Liver (tissue), 8 donors: ENCODE measurements at regions not wholly inside any gene's neighbourhood (a gene's known extent, or its start where the extent isn't known, plus 50 kb on each side); places are given as distances from the start of the nearest gene placed in this dataset.

Source experiments
- DNase-seq: peaks from one replicate; pipeline ENCODE4 v3.0.0-alpha.2; 2017; ENCODE audit warnings: low spot score
- H3K27ac ChIP-seq, 2 donors: one replicate each; pipeline ENCODE4 v1.7.0; 2013; ENCODE audit warnings: inconsistent platforms in 2 of 2, low read length in 2 of 2, control low read depth in 1 of 2, low read depth in 1 of 2, mild to moderate bottlenecking in 1 of 2
- H3K27me3 ChIP-seq, 4 donors: one replicate each; pipeline versions ENCODE4 v1.6.1 to v1.7.0; 2013; ENCODE audit warnings: low read length in 3 of 4, inconsistent platforms in 1 of 4, mild to moderate bottlenecking in 1 of 4, moderate library complexity in 1 of 4; ENCODE audit not compliant: control insufficient read depth in 4 of 4, insufficient read depth in 4 of 4
- H3K36me3 ChIP-seq, 4 donors: one replicate each; pipeline versions ENCODE4 v1.6.1 to v1.7.0; 2013; ENCODE audit warnings: low read length in 3 of 4, mild to moderate bottlenecking in 3 of 4, low read depth in 1 of 4, moderate library complexity in 1 of 4; ENCODE audit not compliant: control insufficient read depth in 4 of 4, insufficient read depth in 3 of 4
- H3K4me1 ChIP-seq, 4 donors: one replicate each; pipeline versions ENCODE4 v1.6.1 to v1.7.0; 2013; ENCODE audit warnings: low read length in 3 of 4, mild to moderate bottlenecking in 3 of 4, moderate library complexity in 1 of 4; ENCODE audit not compliant: control insufficient read depth in 4 of 4, insufficient read depth in 4 of 4
- H3K4me3 ChIP-seq, 3 donors: one replicate each; pipeline versions ENCODE4 v1.6.1 to v1.7.0; 2013; ENCODE audit warnings: low read length in 3 of 3, control low read depth in 1 of 3, low read depth in 1 of 3, mild to moderate bottlenecking in 1 of 3
- H3K9ac ChIP-seq, 2 donors: one replicate each; pipeline ENCODE4 v1.7.0; 2013; ENCODE audit warnings: low read length in 2 of 2, mild to moderate bottlenecking in 2 of 2, moderate library complexity in 2 of 2, control low read depth in 1 of 2, low read depth in 1 of 2
- H3K9me3 ChIP-seq, 4 donors: one replicate each; pipeline versions ENCODE4 v1.6.1 to v1.7.0; 2013; ENCODE audit warnings: low read length in 3 of 4; ENCODE audit not compliant: control insufficient read depth in 4 of 4
- ATF3 ChIP-seq: IDR thresholded peaks from 2 replicates; pipeline ENCODE4 v1.6.1; 2016; ENCODE audit warnings: antibody characterized with exemption
- CTCF ChIP-seq: fragments of 150-350 bp; IDR thresholded peaks from 2 replicates; pipeline ENCODE4 v1.5.1; 2017; ENCODE audit warnings: improper control_type of control experiment, low read depth, low read length; ENCODE audit not compliant: missing input control
- EGR1 ChIP-seq, 2 donors: IDR thresholded peaks; 2 replicates each; pipeline ENCODE4 v1.6.1; 2016 to 2018; ENCODE audit warnings: antibody characterized with exemption in 2 of 2, low read depth in 2 of 2
- FOXA1 ChIP-seq: IDR thresholded peaks from 2 replicates; pipeline ENCODE4 v1.6.1; 2016; ENCODE audit warnings: antibody characterized with exemption
- FOXA2 ChIP-seq: IDR thresholded peaks from 2 replicates; pipeline ENCODE4 v1.6.1; 2016; ENCODE audit warnings: antibody characterized with exemption
- GABPA ChIP-seq, 2 donors: IDR thresholded peaks in 1 of 2; conservative IDR thresholded peaks in 1 of 2; 2 replicates each; pipeline ENCODE4 v1.6.1; 2016; ENCODE audit warnings: antibody characterized with exemption in 2 of 2, mild to moderate bottlenecking in 1 of 2, moderate library complexity in 1 of 2
- HNF4A ChIP-seq, 2 donors: conservative IDR thresholded peaks; 2 replicates each; pipeline ENCODE4 v1.6.1; 2016; ENCODE audit warnings: antibody characterized with exemption in 2 of 2, mild to moderate bottlenecking in 2 of 2
- HNF4G ChIP-seq: IDR thresholded peaks from 2 replicates; pipeline ENCODE4 v1.6.1; 2016; ENCODE audit warnings: antibody characterized with exemption
- JUND ChIP-seq, 2 donors: IDR thresholded peaks; 2 replicates each; pipeline ENCODE4 v1.6.1; 2016; ENCODE audit warnings: antibody characterized with exemption in 2 of 2
- NR2F2 ChIP-seq: IDR thresholded peaks from 2 replicates; pipeline ENCODE4 v1.6.1; 2016; ENCODE audit warnings: antibody characterized with exemption
- RAD21 ChIP-seq, 2 donors: IDR thresholded peaks; 2 replicates each; pipeline ENCODE4 v1.6.1; 2016; ENCODE audit warnings: antibody characterized with exemption in 2 of 2, mild to moderate bottlenecking in 2 of 2
- REST ChIP-seq: IDR thresholded peaks from 2 replicates; pipeline ENCODE4 v1.6.1; 2016; ENCODE audit warnings: antibody characterized with exemption, mild to moderate bottlenecking
- RXRA ChIP-seq, 2 donors: IDR thresholded peaks; 2 replicates each; pipeline ENCODE4 v1.6.1; 2017 to 2018; ENCODE audit warnings: antibody characterized with exemption in 2 of 2, mild to moderate bottlenecking in 1 of 2
- SP1 ChIP-seq: IDR thresholded peaks from 2 replicates; pipeline ENCODE4 v1.6.1; 2018; ENCODE audit warnings: antibody characterized with exemption, mild to moderate bottlenecking
- TAF1 ChIP-seq: conservative IDR thresholded peaks from 2 replicates; pipeline ENCODE4 v1.6.1; 2016; ENCODE audit warnings: antibody characterized with exemption, mild to moderate bottlenecking
- YY1 ChIP-seq: IDR thresholded peaks from 2 replicates; pipeline ENCODE4 v1.6.1; 2016; ENCODE audit warnings: antibody characterized with exemption, mild to moderate bottlenecking
- WGBS: extraction: QIAGEN DNeasy Blood & Tissue Kit; methylation state at CpG from one replicate; pipeline ENCODE4 v1.1.7; 2013; 5-methylcytosine and 5-hydroxymethylcytosine counted together
- TF ChIP-seq, protein P1 (sequence below): IDR thresholded peaks from 2 replicates; pipeline ENCODE4 v1.6.1; 2016; ENCODE audit warnings: antibody characterized with exemption
- TF ChIP-seq, protein P2 (sequence below): IDR thresholded peaks from 2 replicates; pipeline ENCODE4 v1.6.1; 2016; ENCODE audit warnings: antibody characterized with exemption
- donor health status: healthy.
- donor health status: healthy.
- donor health status: healthy.
- donor health status: healthy.
- donor health status: healthy.

DNA sequence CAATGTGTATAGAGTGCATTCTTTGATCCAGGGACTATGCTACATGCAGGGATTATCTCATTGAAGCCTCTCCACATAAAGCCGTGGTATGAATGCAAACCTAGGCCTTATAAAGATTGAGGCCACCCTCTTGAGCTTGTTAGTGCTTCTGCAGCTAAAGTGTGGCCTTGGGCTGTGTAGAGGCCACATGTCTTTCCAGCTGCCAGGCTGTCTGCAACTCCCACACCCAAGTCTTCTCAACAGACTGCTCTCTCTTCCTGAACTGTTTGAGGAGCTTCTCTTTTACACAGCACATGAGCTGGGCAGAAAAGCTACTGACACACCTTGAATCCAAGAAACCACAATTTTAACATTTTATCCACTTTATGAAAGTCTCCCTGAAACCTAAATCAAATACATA is 119.2 kb upstream of the MEX3C start:
- Histone ChIP-seq H3K9me3 (no peaks in the 10 kb centered on the region), H3K27ac (no peak overlapping the region), H3K4me3 (no peak overlapping the region), H3K36me3 (no peaks in the 10 kb centered on the region), H3K27me3 (no peaks in the 10 kb centered on the region), H3K9ac (no peak overlapping the region), H3K4me1 (no peaks in the 10 kb centered on the region)
- TF ChIP-seq ATF3 (no peak), GABPA (IDR thresholded peaks at IDR 0.05 in 1 of 2, conservative IDR thresholded peaks at IDR 0.05 in 1 of 2) (no peak), EGR1 (IDR thresholded peaks at IDR 0.05; ENCODE audit: low read depth in 2 of 2) (no peak), NR2F2 (no peak), FOXA2 (no peak), HNF4A (conservative IDR thresholded peaks at IDR 0.05) (no peak), CTCF (no peak), RXRA (IDR thresholded peaks at IDR 0.05) (no peak), HNF4G (no peak), RAD21 (IDR thresholded peaks at IDR 0.05) (no peak), JUND (IDR thresholded peaks at IDR 0.05) (no peak), TAF1 (no peak), REST (no peak), SP1 (no peak), YY1 (no peak), FOXA1 (no peak)
- TF ChIP-seq, protein P1, sequence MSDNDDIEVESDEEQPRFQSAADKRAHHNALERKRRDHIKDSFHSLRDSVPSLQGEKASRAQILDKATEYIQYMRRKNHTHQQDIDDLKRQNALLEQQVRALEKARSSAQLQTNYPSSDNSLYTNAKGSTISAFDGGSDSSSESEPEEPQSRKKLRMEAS = no peak
- TF ChIP-seq, protein P2, sequence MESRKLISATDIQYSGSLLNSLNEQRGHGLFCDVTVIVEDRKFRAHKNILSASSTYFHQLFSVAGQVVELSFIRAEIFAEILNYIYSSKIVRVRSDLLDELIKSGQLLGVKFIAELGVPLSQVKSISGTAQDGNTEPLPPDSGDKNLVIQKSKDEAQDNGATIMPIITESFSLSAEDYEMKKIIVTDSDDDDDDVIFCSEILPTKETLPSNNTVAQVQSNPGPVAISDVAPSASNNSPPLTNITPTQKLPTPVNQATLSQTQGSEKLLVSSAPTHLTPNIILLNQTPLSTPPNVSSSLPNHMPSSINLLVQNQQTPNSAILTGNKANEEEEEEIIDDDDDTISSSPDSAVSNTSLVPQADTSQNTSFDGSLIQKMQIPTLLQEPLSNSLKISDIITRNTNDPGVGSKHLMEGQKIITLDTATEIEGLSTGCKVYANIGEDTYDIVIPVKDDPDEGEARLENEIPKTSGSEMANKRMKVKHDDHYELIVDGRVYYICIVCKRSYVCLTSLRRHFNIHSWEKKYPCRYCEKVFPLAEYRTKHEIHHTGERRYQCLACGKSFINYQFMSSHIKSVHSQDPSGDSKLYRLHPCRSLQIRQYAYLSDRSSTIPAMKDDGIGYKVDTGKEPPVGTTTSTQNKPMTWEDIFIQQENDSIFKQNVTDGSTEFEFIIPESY = no peak
- 92% methylated on average over 1 of the region's 1 CpG for WGBS
- no peak for DNase-seq

- Histone ChIP-seq H3K27me3 (no peaks in the 10 kb centered on the region), H3K27ac (no peak overlapping the region), H3K9me3 (no peaks in the 10 kb centered on the region), H3K4me1 (no peaks in the 10 kb centered on the region), H3K36me3 (no peaks in the 10 kb centered on the region), H3K4me3 (no peak overlapping the region), H3K9ac (no peak overlapping the region)
- WGBS = 60% methylated on average over 1 of the region's 1 CpG
- DNase-seq = no peak
- TF ChIP-seq EGR1 (IDR thresholded peaks at IDR 0.05; ENCODE audit: low read depth in 2 of 2) = no peak
- TF ChIP-seq RXRA (IDR thresholded peaks at IDR 0.05) = no peak
- TF ChIP-seq, protein P1 = no peak
- TF ChIP-seq JUND (IDR thresholded peaks at IDR 0.05) = no peak
- no peak for TF ChIP-seq HNF4A (conservative IDR thresholded peaks at IDR 0.05)
- no peak for TF ChIP-seq FOXA2
- TF ChIP-seq YY1 = no peak
- no peak for TF ChIP-seq RAD21 (IDR thresholded peaks at IDR 0.05)
- TF ChIP-seq CTCF = no peak
- TF ChIP-seq FOXA1 = no peak
- TF ChIP-seq, protein P2 = no peak
- TF ChIP-seq NR2F2 = no peak
- TF ChIP-seq HNF4G = no peak
- no peak for TF ChIP-seq GABPA (IDR thresholded peaks at IDR 0.05 in 1 of 2, conservative IDR thresholded peaks at IDR 0.05 in 1 of 2)
Observed at GRCh38 chr18:51321696-51322095, 124.2 kb upstream of the MEX3C start.
